ENCODE measurements at regions not wholly inside any gene's neighbourhood (a gene's known extent, or its start where the extent isn't known, plus 50 kb on each side); places are given as distances from the start of the nearest gene placed in this dataset.

DNA sequence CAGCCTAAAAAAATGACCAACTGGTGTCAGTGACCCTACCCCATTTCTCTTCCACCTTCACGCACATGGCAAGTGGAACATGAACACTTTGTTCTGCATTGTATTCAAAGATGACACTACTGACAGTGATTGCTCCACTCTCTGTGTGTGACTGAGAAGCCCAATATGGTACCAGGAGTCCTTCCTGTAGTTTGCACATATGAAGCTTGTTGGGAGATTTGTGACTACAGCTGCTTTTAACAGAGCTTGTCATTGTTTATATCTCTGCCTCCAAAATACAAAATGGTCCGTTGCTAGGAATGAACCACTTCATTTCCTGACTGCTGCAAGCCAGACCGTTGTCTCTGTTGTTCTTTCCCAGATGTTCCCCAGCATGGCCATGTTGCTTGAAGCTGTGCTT, 140.3 kb upstream of the TCF21 start:
- no peak for FAIRE-seq
- Histone ChIP-seq H3K27ac (ENCODE audit: insufficient read depth, low read depth, low read length) (no peak overlapping the region), H2AFZ (ENCODE audit: low read depth, low read length) (no peak overlapping the region), H3K79me2 (ENCODE audit: control insufficient read depth, insufficient read depth, low read length) (no peaks in the 10 kb centered on the region), H3K4me1 (ENCODE audit: control insufficient read depth, extremely low read depth, insufficient read depth, low read length) (no peaks in the 10 kb centered on the region), H3K9me3 (replicated peaks; ENCODE audit: control insufficient read depth, insufficient read depth, low read length) (no peaks in the 10 kb centered on the region), H3K4me3 (replicated peaks in 1 of 3; ENCODE audit: insufficient read depth in 1 of 3, low read depth in 1 of 3, low read length in 3 of 3) (no peak overlapping the region), H3K9ac (replicated peaks; ENCODE audit: extremely low read depth, insufficient read depth, low read length) (no peak overlapping the region), H3K9me1 (replicated peaks; ENCODE audit: control insufficient read depth, extremely low read depth, insufficient read depth, low read length) (no peaks in the 10 kb centered on the region), H3K27me3 (ENCODE audit: control insufficient read depth in 2 of 2, insufficient read depth in 2 of 2, low read length in 2 of 2) (peaks cover 0 to 4% of the 10 kb centered on the region in 2 experiments), H4K20me1 (replicated peaks; ENCODE audit: control insufficient read depth, extremely low read depth, insufficient read depth, low read length) (no peaks in the 10 kb centered on the region), H3K36me3 (ENCODE audit: control insufficient read depth in 2 of 2, extremely low read depth in 1 of 2, insufficient read depth in 2 of 2, low read length in 2 of 2) (no peaks in the 10 kb centered on the region), H3K4me2 (ENCODE audit: insufficient read depth, low read length) (no peak overlapping the region)
- ChIA-PET CTCF (no interaction called here), POLR2A (no interaction called here)
- intact Hi-C loops (cut with micrococcal nuclease), result no loop called here
- DNase-seq (ENCODE audit: low read depth, low spot score), result no peak
- dilution Hi-C loops (cut with MboI; ENCODE audit: extremely low pct_ligation_motif_present, low sequenced_read_pairs), result no loop called here
- no TSS peak for BruUV-seq (replicated peaks)
- no peak for TF ChIP-seq GATA2 (IDR thresholded peaks at IDR 0.05; ENCODE audit: insufficient read depth, insufficient read length, low read depth, low read length)
- no peak for TF ChIP-seq POLR2A (IDR thresholded peaks at IDR 0.05; ENCODE audit: low read depth, low read length)
- no peak for TF ChIP-seq POLR2AphosphoS5 (IDR thresholded peaks at IDR 0.05; ENCODE audit: insufficient read depth, low read depth, low read length)
- no peak for TF ChIP-seq FOS (IDR thresholded peaks at IDR 0.05; ENCODE audit: borderline replicate concordance, insufficient read depth, low read length)
- TF ChIP-seq, protein P1, sequence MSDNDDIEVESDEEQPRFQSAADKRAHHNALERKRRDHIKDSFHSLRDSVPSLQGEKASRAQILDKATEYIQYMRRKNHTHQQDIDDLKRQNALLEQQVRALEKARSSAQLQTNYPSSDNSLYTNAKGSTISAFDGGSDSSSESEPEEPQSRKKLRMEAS (IDR thresholded peaks at IDR 0.05; ENCODE audit: insufficient read depth, insufficient read length), result no peak
- TF ChIP-seq, protein P2, sequence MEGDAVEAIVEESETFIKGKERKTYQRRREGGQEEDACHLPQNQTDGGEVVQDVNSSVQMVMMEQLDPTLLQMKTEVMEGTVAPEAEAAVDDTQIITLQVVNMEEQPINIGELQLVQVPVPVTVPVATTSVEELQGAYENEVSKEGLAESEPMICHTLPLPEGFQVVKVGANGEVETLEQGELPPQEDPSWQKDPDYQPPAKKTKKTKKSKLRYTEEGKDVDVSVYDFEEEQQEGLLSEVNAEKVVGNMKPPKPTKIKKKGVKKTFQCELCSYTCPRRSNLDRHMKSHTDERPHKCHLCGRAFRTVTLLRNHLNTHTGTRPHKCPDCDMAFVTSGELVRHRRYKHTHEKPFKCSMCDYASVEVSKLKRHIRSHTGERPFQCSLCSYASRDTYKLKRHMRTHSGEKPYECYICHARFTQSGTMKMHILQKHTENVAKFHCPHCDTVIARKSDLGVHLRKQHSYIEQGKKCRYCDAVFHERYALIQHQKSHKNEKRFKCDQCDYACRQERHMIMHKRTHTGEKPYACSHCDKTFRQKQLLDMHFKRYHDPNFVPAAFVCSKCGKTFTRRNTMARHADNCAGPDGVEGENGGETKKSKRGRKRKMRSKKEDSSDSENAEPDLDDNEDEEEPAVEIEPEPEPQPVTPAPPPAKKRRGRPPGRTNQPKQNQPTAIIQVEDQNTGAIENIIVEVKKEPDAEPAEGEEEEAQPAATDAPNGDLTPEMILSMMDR (IDR thresholded peaks at IDR 0.05; ENCODE audit: extremely low read depth in 1 of 2, insufficient read depth in 1 of 2, low read depth in 1 of 2, low read length in 2 of 2), result no peak

DNA sequence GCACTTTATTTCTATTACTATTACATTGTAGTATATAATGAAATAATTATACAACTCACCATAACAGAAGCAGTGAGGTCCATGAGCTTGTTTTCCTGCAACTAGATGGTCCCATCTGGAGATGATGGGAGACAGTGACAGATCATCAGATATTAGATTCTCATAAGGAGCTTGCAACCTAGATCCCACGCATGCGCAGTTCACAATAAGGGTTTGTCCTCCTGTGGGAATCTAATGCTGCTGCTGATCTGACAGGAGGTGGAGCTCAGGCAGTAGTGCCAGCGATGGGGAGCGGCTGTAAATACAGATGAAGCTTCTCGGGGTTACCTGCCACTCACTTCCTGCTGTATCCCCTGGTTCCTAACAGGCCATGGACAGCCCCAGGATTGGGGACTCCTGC, 139.5 kb upstream of the TCF21 start:
- no peak for FAIRE-seq
- Histone ChIP-seq H4K20me1 (replicated peaks; ENCODE audit: control insufficient read depth, extremely low read depth, insufficient read depth, low read length) (no peaks in the 10 kb centered on the region), H3K4me3 (replicated peaks in 1 of 3; ENCODE audit: insufficient read depth in 1 of 3, low read depth in 1 of 3, low read length in 3 of 3) (no peak overlapping the region), H3K79me2 (ENCODE audit: control insufficient read depth, insufficient read depth, low read length) (no peaks in the 10 kb centered on the region), H3K4me1 (ENCODE audit: control insufficient read depth, extremely low read depth, insufficient read depth, low read length) (no peaks in the 10 kb centered on the region), H3K27me3 (ENCODE audit: control insufficient read depth in 2 of 2, insufficient read depth in 2 of 2, low read length in 2 of 2) (peaks cover 0 to 5% of the 10 kb centered on the region in 2 experiments), H3K4me2 (ENCODE audit: insufficient read depth, low read length) (no peak overlapping the region), H3K9ac (replicated peaks; ENCODE audit: extremely low read depth, insufficient read depth, low read length) (no peak overlapping the region), H2AFZ (ENCODE audit: low read depth, low read length) (no peak overlapping the region), H3K9me1 (replicated peaks; ENCODE audit: control insufficient read depth, extremely low read depth, insufficient read depth, low read length) (no peaks in the 10 kb centered on the region), H3K27ac (ENCODE audit: insufficient read depth, low read depth, low read length) (no peak overlapping the region), H3K36me3 (ENCODE audit: control insufficient read depth in 2 of 2, extremely low read depth in 1 of 2, insufficient read depth in 2 of 2, low read length in 2 of 2) (no peaks in the 10 kb centered on the region), H3K9me3 (replicated peaks; ENCODE audit: control insufficient read depth, insufficient read depth, low read length) (no peaks in the 10 kb centered on the region)
- intact Hi-C loops (cut with micrococcal nuclease), result no loop called here
- POLR2A ChIA-PET, result no interaction called here
- TF ChIP-seq, protein P2 (IDR thresholded peaks at IDR 0.05; ENCODE audit: extremely low read depth in 1 of 2, insufficient read depth in 1 of 2, low read depth in 1 of 2, low read length in 2 of 2), result no peak
- no peak for TF ChIP-seq POLR2AphosphoS5 (IDR thresholded peaks at IDR 0.05; ENCODE audit: insufficient read depth, low read depth, low read length)
- no peak for TF ChIP-seq JUN (IDR thresholded peaks at IDR 0.05; ENCODE audit: borderline replicate concordance, insufficient read depth, insufficient read length, low read depth)
- no peak for TF ChIP-seq FOS (IDR thresholded peaks at IDR 0.05; ENCODE audit: borderline replicate concordance, insufficient read depth, low read length)
- TF ChIP-seq GATA2 (IDR thresholded peaks at IDR 0.05; ENCODE audit: insufficient read depth, insufficient read length, low read depth, low read length), result no peak
- no peak for TF ChIP-seq POLR2A (IDR thresholded peaks at IDR 0.05; ENCODE audit: low read depth, low read length)
- no peak for TF ChIP-seq EZH2 (IDR thresholded peaks at IDR 0.05; ENCODE audit: borderline replicate concordance, low read depth, low read length, severe bottlenecking)
- no peak for TF ChIP-seq MYC (IDR thresholded peaks at IDR 0.05; ENCODE audit: low read depth, low read length)
- TF ChIP-seq, protein P1 (IDR thresholded peaks at IDR 0.05; ENCODE audit: insufficient read depth, insufficient read length), result no peak
- dilution Hi-C loops (cut with MboI; ENCODE audit: extremely low pct_ligation_motif_present, low sequenced_read_pairs), result no loop called here
- no TSS peak for BruUV-seq (replicated peaks)
- CTCF ChIA-PET, result no interaction called here
- no peak for DNase-seq (ENCODE audit: low read depth, low spot score)
